Right kidney (tissue), 1 donor: ENCODE measurements at regions not wholly inside any gene's neighbourhood (a gene's known extent, or its start where the extent isn't known, plus 50 kb on each side); places are given as distances from the start of the nearest gene placed in this dataset.

ENCODE experiments used
- DNase-seq: peaks from one replicate; pipeline ENCODE4 v3.0.0-alpha.2; 2016

GRCh38 chr5:174338185-174339010 is 292.9 kb downstream of the NSG2 start:
- no peak for DNase-seq

GRCh38 chr5:174339130-174339529 is 293.6 kb downstream of the NSG2 start:
- DNase-seq, result no peak

- DNase-seq, result no peak
These were observed 294.7 kb downstream of the NSG2 start for GRCh38 chr5:174340226-174340625.

DNA sequence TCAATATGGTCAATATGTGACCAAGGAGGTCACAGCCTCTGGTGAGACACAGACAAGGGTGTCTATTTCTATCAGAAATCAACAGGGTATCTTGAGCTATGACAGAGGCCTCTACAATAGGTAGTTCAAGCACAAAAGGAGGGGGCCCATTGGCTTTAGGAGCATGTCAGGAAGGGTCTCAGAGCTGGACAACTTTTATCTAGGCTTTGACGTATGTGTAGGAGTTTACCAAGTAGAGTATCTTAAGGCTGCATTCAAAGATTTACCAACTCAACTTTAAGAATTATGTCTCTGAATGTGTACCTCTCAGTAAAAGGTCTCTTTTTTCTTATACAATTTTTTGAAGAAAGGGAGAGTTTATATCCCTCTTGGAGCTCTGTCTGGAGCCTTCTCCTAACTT is 297.2 kb downstream of the NSG2 start:
- no peak for DNase-seq

DNA sequence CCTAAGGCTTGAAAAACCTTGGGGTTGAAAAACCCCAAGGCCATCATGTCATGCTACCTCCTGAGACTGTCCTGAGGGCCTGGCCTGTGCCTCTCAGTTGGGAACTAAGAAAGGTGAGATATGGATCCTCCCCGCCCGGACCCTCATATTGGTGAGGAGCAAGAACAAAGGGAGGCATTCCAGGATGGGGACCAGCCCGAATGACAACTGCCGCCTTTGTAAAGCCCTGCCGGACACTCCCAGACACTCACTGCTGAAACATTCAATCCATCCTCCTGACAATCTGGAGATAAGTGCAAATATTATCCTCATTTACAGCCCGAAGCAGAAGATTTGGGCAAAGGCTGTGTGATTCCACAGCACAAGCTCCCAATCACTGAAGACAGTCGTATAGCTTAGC is 298.3 kb downstream of the NSG2 start:
- DNase-seq, result no peak

DNA sequence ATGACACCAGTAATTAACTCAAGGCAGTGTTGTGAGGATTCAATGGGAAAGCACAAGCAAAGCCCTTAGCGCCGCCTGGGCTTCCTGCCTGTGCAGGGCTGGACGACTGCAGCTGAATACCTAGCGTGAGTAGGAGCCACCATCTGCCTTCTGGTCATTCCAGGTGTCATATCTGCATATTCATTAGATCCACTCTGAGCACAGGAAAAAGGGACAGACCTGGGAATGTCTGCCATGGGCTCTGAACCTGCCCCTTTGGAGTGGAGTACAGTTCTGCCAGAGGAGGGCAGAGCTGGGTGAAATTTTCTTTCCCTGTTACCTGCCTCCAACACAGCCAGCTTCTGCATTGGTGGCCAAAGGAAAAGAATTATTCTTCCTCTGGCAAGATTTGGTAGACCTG is 298.8 kb downstream of the NSG2 start:
- DNase-seq, result no peak

GRCh38 chr5:174347183-174347582 is 301.7 kb downstream of the NSG2 start:
- DNase-seq, result no peak

DNA sequence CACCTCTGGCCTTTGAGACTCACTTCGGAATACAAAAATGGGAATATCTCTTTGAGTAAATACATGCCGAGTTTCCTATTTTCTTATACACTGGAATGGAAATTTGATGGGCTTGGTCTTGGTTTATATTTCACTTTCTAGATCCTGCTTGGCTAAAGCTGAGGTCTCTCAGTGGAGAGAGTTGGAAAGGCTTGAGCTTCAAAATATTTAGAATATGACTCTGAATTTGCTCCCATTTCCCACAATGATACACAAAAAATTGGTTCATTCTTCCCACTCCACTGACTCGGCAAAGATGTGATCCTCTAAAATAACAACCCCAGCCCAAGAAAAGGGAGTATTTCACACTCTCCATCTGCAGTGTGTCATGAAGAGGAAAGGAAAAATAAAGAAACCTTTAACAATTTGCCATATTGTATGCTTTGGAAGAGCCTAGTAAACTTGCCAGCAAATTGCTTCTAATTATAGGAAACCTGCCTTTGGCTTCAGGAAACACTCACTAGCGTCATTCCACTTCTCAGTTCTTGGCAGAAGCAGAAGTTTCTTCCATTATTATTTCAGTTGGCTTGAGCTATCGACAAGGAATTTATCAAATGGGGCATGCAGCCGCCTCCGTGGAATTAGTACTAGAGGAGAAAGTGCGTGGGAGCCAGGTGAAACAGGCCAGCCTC is 302.9 kb downstream of the NSG2 start:
- DNase-seq, result no peak

- no peak for DNase-seq
These were observed 307.2 kb downstream of the NSG2 start for GRCh38 chr5:174352681-174353080.

GRCh38 chr5:174354571-174354970 is 309.1 kb downstream of the NSG2 start:
- DNase-seq, result no peak

DNA sequence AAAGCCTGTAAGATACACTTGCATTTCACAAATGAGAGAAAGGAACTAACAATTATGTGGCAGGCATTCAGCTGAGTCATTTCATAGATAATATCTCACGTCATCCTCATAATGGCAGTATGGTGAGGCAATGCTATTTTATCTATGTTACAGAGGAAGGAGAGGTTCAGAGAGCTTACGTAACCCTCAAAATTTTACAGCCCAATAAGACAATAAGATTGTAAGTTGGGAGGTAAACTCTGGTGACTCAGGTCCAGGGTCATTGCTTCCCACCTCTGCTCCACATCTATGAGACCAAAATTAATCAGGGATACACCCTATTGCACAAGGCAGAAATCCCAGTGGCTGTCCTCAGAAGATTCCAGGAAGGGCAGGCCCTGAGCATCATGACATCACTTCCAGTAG is 309.7 kb downstream of the NSG2 start:
- no peak for DNase-seq

GRCh38 chr5:174355995-174356394 is 310.5 kb downstream of the NSG2 start:
- DNase-seq, result no peak

- DNase-seq, result no peak
These were observed 311.0 kb downstream of the NSG2 start for GRCh38 chr5:174356536-174356935.

DNA sequence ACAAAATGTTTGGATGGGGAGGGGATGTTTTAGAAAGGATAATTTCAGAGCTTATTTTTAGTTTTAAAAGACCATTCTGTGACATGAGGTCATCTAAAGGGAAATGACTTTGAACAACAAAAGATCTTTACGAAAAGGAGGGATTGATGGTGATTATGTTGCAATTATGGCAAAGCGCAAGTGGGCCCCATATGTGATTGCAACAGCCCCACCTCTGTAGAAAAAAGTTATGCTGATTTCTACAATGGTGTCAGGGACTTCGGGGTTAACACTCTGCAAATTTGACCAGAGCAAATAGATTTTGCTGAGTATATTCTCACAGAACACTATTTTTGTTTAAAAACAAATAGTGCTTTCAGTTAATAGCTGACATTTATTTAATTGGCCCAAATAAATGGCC is 312.8 kb downstream of the NSG2 start:
- no peak for DNase-seq

DNA sequence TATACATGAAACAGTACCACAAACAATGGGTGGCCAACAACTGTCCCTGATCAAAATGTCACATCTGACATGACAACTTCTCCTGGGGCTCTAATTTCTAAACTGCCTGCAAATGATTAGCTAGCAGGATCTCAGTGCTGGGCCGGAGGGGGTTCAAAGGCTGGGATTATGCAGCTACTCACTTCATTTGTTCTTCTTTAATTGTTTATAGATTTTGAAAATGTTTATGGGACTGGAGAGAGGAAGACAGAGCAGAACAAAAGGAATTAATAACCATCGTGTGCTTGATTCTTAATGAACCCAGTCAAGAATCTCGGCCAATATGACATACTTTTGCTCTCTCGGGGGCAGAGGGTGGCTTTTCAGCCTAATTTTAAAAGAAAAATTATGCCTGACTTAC is 313.6 kb downstream of the NSG2 start:
- no peak for DNase-seq

- no peak for DNase-seq
These were observed 317.0 kb downstream of the NSG2 start for GRCh38 chr5:174362514-174362913.

- DNase-seq, result no peak
These were observed 318.4 kb downstream of the NSG2 start for GRCh38 chr5:174363934-174364333.

GRCh38 chr5:174364676-174365075 is 319.2 kb downstream of the NSG2 start:
- DNase-seq, result no peak

- DNase-seq, result no peak
These were observed 326.1 kb downstream of the NSG2 start for GRCh38 chr5:174371600-174372094.

DNA sequence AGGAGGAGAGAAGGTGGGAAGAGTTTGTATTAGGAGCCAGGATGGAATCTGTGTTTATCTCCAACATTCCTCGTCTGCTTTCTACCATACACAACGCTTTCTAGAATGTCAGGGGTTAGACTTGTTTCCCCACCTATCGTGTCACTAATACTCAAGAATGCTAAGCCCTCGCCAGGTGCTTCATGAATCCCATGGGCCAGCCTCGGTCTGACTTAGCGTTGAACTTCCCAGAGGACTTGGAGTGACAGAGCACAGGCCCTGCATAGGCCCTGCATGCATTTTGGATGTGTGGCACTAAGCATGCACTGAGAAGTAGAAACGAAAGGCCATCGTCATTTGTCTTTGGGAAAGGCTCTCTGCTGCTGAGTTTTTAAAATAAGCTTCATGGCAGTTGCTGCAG is 328.7 kb downstream of the NSG2 start:
- no peak for DNase-seq

- DNase-seq, result no peak
These were observed 330.6 kb downstream of the NSG2 start for GRCh38 chr5:174376056-174376455.

- DNase-seq, result no peak
These were observed 331.3 kb downstream of the NSG2 start for GRCh38 chr5:174376726-174377373.

- DNase-seq, result no peak
These were observed 332.8 kb downstream of the NSG2 start for GRCh38 chr5:174378121-174378874.
